GM12801 (cell line): ENCODE measurements at regions not wholly inside any gene's neighbourhood (a gene's known extent, or its start where the extent isn't known, plus 50 kb on each side); places are given as distances from the start of the nearest gene placed in this dataset.

Source experiments
- CTCF ChIP-seq: IDR thresholded peaks from one replicate; pipeline ENCODE4 v1.5.1; 2011; ENCODE audit warnings: control low read depth; ENCODE audit not compliant: insufficient read length; ENCODE audit errors: extremely low read depth

GRCh38 chr2:241931084-241931975, 61.8 kb downstream of the RTP5 start:
- no peak for TF ChIP-seq CTCF

GRCh38 chr2:241931976-241932898, 62.7 kb downstream of the RTP5 start:
- TF ChIP-seq CTCF: no peak

- TF ChIP-seq CTCF: no peak
Observed at GRCh38 chr2:241932899-241933178, 63.3 kb downstream of the RTP5 start.

- TF ChIP-seq CTCF: no peak
Observed at GRCh38 chr2:241933179-241933911, 63.8 kb downstream of the RTP5 start.

GRCh38 chr2:241935314-241935713, 65.8 kb downstream of the RTP5 start:
- no peak for TF ChIP-seq CTCF

GRCh38 chr2:241935774-241936173, 66.2 kb downstream of the RTP5 start:
- TF ChIP-seq CTCF: no peak
